ENCODE measurements at regions not wholly inside any gene's neighbourhood (a gene's known extent, or its start where the extent isn't known, plus 50 kb on each side); places are given as distances from the start of the nearest gene placed in this dataset.

DNA sequence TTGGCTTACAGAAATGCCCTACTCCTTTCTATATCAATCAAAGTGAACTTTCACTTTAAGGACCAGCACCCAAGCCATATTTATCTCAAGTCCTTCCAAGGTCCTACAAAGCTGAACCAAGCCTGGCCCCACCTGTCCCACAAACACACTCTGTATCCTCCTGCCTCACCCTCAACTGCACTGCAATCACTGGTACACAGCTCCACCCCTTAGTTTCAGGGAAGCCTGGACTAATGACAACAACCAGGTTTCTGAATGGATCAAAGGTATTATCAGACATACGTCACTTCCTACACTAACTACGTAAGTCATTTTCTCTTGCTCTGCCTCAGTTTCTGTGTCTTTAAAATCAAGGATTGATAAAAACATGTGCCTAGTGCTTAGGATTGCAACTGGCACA lies 205.6 kb upstream of the HS3ST1 start:
- H3K14ac ChIP-seq (ENCODE audit: insufficient read length), result no peak overlapping the region
- ChIA-PET CTCF (ENCODE audit: partially characterized antibody) (interaction anchor here (2.2 kb wide), 1 partner anchor 10 kb away, joined by 20 read pairs; no protein-coding TSS in a partner anchor), POLR2A (ENCODE audit: partially characterized antibody) (no interaction called here)
- H3K18ac ChIP-seq (ENCODE audit: extremely low read depth, low read length), result no peak overlapping the region
- no peak overlapping the region for H3K9ac ChIP-seq (replicated peaks in 1 of 4; ENCODE audit: extremely low read depth in 1 of 4, low read depth in 3 of 4, low read length in 3 of 4)
- H3K79me2 ChIP-seq (ENCODE audit: control insufficient read depth in 1 of 2, insufficient read depth in 2 of 2, low read length in 2 of 2), result no peaks in the 10 kb centered on the region
- H4K8ac ChIP-seq (ENCODE audit: extremely low read depth, insufficient read depth, low read length), result no peak overlapping the region
- H2BK20ac ChIP-seq (ENCODE audit: low read length), result no peak overlapping the region
- H3K27me3 ChIP-seq (replicated peaks in 1 of 4; ENCODE audit: control insufficient read depth in 3 of 4, extremely low read depth in 1 of 4, insufficient read depth in 3 of 4, low read length in 3 of 4), result no peaks in the 10 kb centered on the region
- no peaks in the 10 kb centered on the region for H3K79me1 ChIP-seq (ENCODE audit: low read depth, low read length)
- peaks cover 5 to 9% of the 10 kb centered on the region in 2 experiments; a peak in 1 of 4 replicates for H3K9me3 ChIP-seq (ENCODE audit: insufficient read depth in 2 of 2, low read depth in 1 of 2, low read length in 1 of 2)
- peaks cover 0 to 2% (median 1%) of the 10 kb centered on the region in 4 experiments; a peak in 1 of 7 replicates for H3K4me1 ChIP-seq (replicated peaks in 1 of 4; ENCODE audit: control insufficient read depth in 3 of 4, insufficient read depth in 4 of 4, low read length in 3 of 4)
- no peak overlapping the region for H4K91ac ChIP-seq (replicated peaks; ENCODE audit: insufficient read length, low read length)
- no peak for DNase-seq (ENCODE audit: low read depth in 1 of 2, low spot score in 2 of 2)
- no peak overlapping the region for H2BK15ac ChIP-seq (ENCODE audit: low read length)
- H2AK5ac ChIP-seq (ENCODE audit: low read depth, low read length), result no peak overlapping the region
- no peak overlapping the region for H2BK5ac ChIP-seq (ENCODE audit: low read depth, low read length)
- H3K27ac ChIP-seq (ENCODE audit: low read depth, low read length), result no peak overlapping the region
- WGBS, 2 experiments (ENCODE audit: extremely low coverage in 1 of 2, insufficient coverage in 1 of 2, insufficient read length in 1 of 2, insufficient replicate concordance in 2 of 2, low coverage in 1 of 2, low lambda C conversion rate in 2 of 2, missing lambda C conversion rate in 1 of 2), result 95% methylated on average over 2 of the region's 2 CpGs; no CpG with 5 or more reads in 1 of the 2 experiments
- H4K20me1 ChIP-seq (replicated peaks in 1 of 2; ENCODE audit: control insufficient read depth in 1 of 2, insufficient read depth in 2 of 2, low read length in 2 of 2), result no peaks in the 10 kb centered on the region
- no peak overlapping the region for H3K4me2 ChIP-seq (ENCODE audit: insufficient read depth in 1 of 2, low read depth in 2 of 2, low read length in 2 of 2)
- H2AFZ ChIP-seq (ENCODE audit: low read length), result no peak overlapping the region; the same call in 1 of the 2 replicates
- no peak overlapping the region for H3K4me3 ChIP-seq (ENCODE audit: extremely low read depth in 1 of 4, insufficient read depth in 2 of 4, low read depth in 3 of 4, low read length in 4 of 4)
- H3K23me2 ChIP-seq (ENCODE audit: low read depth, low read length), result no peaks in the 10 kb centered on the region
- no peak overlapping the region for H3K56ac ChIP-seq (replicated peaks; ENCODE audit: insufficient read length, low read depth, low read length)
- no peak overlapping the region for H3K23ac ChIP-seq (ENCODE audit: insufficient read length)
- H4K5ac ChIP-seq (ENCODE audit: insufficient read length, low read depth, low read length), result no peak overlapping the region
- no peak overlapping the region for H2BK120ac ChIP-seq (replicated peaks; ENCODE audit: low read depth, low read length)
- no peak overlapping the region for H3K4ac ChIP-seq (replicated peaks; ENCODE audit: insufficient read length, low read depth, low read length)
- no peak for FAIRE-seq
- H3K36me3 ChIP-seq (ENCODE audit: control insufficient read depth in 2 of 4, insufficient read depth in 4 of 4, low read length in 3 of 4), result no peaks in the 10 kb centered on the region
- H2BK12ac ChIP-seq (ENCODE audit: low read depth, low read length), result no peak overlapping the region
- TF ChIP-seq, protein P1, sequence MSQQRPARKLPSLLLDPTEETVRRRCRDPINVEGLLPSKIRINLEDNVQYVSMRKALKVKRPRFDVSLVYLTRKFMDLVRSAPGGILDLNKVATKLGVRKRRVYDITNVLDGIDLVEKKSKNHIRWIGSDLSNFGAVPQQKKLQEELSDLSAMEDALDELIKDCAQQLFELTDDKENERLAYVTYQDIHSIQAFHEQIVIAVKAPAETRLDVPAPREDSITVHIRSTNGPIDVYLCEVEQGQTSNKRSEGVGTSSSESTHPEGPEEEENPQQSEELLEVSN (IDR thresholded peaks at IDR 0.05), result no peak
- TF ChIP-seq SUZ12 (IDR thresholded peaks at IDR 0.05; ENCODE audit: low read length), result no peak
- no peak for TF ChIP-seq RNF2 (IDR thresholded peaks at IDR 0.05; ENCODE audit: borderline replicate concordance, low read depth, low read length, missing control alignments, poor library complexity, severe bottlenecking)
- TF ChIP-seq, protein P2, sequence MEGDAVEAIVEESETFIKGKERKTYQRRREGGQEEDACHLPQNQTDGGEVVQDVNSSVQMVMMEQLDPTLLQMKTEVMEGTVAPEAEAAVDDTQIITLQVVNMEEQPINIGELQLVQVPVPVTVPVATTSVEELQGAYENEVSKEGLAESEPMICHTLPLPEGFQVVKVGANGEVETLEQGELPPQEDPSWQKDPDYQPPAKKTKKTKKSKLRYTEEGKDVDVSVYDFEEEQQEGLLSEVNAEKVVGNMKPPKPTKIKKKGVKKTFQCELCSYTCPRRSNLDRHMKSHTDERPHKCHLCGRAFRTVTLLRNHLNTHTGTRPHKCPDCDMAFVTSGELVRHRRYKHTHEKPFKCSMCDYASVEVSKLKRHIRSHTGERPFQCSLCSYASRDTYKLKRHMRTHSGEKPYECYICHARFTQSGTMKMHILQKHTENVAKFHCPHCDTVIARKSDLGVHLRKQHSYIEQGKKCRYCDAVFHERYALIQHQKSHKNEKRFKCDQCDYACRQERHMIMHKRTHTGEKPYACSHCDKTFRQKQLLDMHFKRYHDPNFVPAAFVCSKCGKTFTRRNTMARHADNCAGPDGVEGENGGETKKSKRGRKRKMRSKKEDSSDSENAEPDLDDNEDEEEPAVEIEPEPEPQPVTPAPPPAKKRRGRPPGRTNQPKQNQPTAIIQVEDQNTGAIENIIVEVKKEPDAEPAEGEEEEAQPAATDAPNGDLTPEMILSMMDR (IDR thresholded peaks at IDR 0.05; ENCODE audit: control extremely low read depth in 1 of 3, insufficient read depth in 1 of 3, low read depth in 1 of 3, low read length in 3 of 3), result peak in 1 of 3 experiments; percentile 3; a peak in 1 of 4 replicates
- no peak for TF ChIP-seq CREB1 (IDR thresholded peaks at IDR 0.05)
- peak; percentile 31 to 35 for TF ChIP-seq RAD21 (IDR thresholded peaks at IDR 0.05 in 1 of 2, conservative IDR thresholded peaks at IDR 0.05 in 1 of 2; ENCODE audit: low read depth in 2 of 2, low read length in 2 of 2)
- no peak for TF ChIP-seq TAF1 (IDR thresholded peaks at IDR 0.05; ENCODE audit: low read depth, low read length)
- TF ChIP-seq ZNF274 (IDR thresholded peaks at IDR 0.05; ENCODE audit: borderline replicate concordance, extremely low read depth, low read length), result no peak
- TF ChIP-seq SAP30 (IDR thresholded peaks at IDR 0.05; ENCODE audit: insufficient read depth, insufficient replicate concordance, low read length), result no peak
- TF ChIP-seq TBP (IDR thresholded peaks at IDR 0.05; ENCODE audit: low read depth, low read length), result no peak
